B cell (primary cell): ENCODE measurements at regions not wholly inside any gene's neighbourhood (a gene's known extent, or its start where the extent isn't known, plus 50 kb on each side); places are given as distances from the start of the nearest gene placed in this dataset.

Experiments used
- CTCF ChIP-seq: fragments of 200-600 bp; IDR thresholded peaks from one replicate; pipeline ENCODE4 v1.8.0; 2022; ENCODE audit warnings: antibody characterized with exemption, mild to moderate bottlenecking
- EZH2 ChIP-seq: IDR thresholded peaks from 2 replicates; pipeline ENCODE4 v1.6.1; 2012; ENCODE audit warnings: borderline replicate concordance, low read depth, mild to moderate bottlenecking, moderate library complexity, low read length; ENCODE audit not compliant: insufficient read depth, poor library complexity, severe bottlenecking

DNA sequence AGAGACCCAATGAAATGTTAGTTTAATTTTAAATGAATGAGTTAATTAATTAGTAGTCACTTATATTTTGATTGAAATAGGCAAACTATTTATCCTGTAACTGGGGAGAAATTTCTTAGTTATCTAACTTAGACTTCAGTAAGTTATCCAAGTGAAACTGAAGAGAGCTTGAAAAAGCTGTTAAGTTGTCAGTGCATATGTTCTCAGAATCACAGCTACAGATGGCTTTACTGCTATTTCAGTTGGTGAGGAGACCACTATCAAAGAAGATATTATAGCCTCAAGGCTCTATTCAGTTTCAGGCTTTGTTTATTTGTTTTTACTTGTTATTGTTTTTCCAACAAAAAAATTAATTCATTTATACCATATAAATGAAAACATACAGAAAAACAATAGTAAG is 404.1 kb downstream of the C6orf118 start:
- TF ChIP-seq EZH2 (no peak), CTCF (no peak)
